Calu3 (cell line): ENCODE measurements at regions not wholly inside any gene's neighbourhood (a gene's known extent, or its start where the extent isn't known, plus 50 kb on each side); places are given as distances from the start of the nearest gene placed in this dataset.

Experiments
- BruUV-seq: library from RNA; stranded (reverse); fragments of 400-500 nt; replicated peaks from 2 replicates; lab custom pipeline; 2021; lab: Mats Ljungman, UMichigan
- CTCF ChIA-PET: fragments of 300-600 bp; sonication (Branson Sonifier 250); formaldehyde crosslinking; loops from one replicate; lab custom pipeline; 2022; ENCODE audit warnings: antibody characterized with exemption; lab: Charles Lee
- DNase-seq: peaks from one replicate; pipeline ENCODE4 v3.0.0; 2022
- H3K27ac Mint-ChIP-seq: one replicate; pipeline ENCODE4 v1.8.0; 2022; ENCODE audit warnings: mixed read lengths; ENCODE audit not compliant: unreplicated experiment
- H3K27me3 Mint-ChIP-seq: one replicate; pipeline ENCODE4 v1.8.0; 2022; ENCODE audit warnings: mixed read lengths; ENCODE audit not compliant: unreplicated experiment
- H3K36me3 Mint-ChIP-seq: one replicate; pipeline ENCODE4 v1.8.0; 2022; ENCODE audit warnings: mild to moderate bottlenecking, moderate library complexity, mixed read lengths; ENCODE audit not compliant: insufficient read depth, unreplicated experiment
- H3K4me1 Mint-ChIP-seq: one replicate; pipeline ENCODE4 v1.8.0; 2022; ENCODE audit warnings: mild to moderate bottlenecking, low read depth, mixed read lengths; ENCODE audit not compliant: unreplicated experiment
- H3K4me3 Mint-ChIP-seq: one replicate; pipeline ENCODE4 v1.8.0; 2022; ENCODE audit warnings: mild to moderate bottlenecking, low read depth, moderate library complexity, mixed read lengths; ENCODE audit not compliant: unreplicated experiment
- H3K9me3 Mint-ChIP-seq: one replicate; pipeline ENCODE4 v1.8.0; 2022; ENCODE audit warnings: low read depth, mixed read lengths; ENCODE audit not compliant: unreplicated experiment
- CTCF ChIP-seq: fragments of 200-600 bp; IDR thresholded peaks from one replicate; pipeline ENCODE4 v1.8.0; 2022; ENCODE audit warnings: antibody characterized with exemption; ENCODE audit not compliant: unreplicated experiment
- intact Hi-C: fragments of 100-400 bp; cut with micrococcal nuclease; formaldehyde crosslinking; loops from one replicate; pipeline ENCODE4 v1.10.0; 2022; ENCODE audit not compliant: unreplicated experiment

DNA sequence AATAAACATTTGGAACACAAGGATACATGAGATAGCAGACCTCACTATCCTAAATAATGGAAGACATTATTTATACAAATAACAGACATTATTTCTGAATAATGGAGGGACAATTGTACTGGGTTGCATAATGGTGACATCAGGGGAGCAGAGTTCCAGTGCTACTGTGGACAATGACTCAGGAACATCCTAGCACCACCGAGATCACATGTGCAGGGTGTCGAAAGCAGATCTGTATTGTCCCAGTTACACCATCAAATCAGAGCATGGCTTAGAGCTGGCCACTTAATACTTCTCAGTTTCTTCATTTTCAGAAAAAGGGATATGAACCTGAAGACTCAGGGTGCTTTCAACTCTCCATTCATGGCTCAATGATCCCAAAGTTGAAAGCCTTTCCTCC lies 249.1 kb upstream of the RBMS1 start:
- Mint-ChIP-seq H3K36me3 (no peaks in the 10 kb centered on the region), H3K4me3 (no peak overlapping the region), H3K27me3 (no peaks in the 10 kb centered on the region), H3K4me1 (peaks cover 27% of the 10 kb centered on the region), H3K27ac (no peak overlapping the region), H3K9me3 (peaks cover 4% of the 10 kb centered on the region)
- intact Hi-C loops = no loop called here
- DNase-seq = no peak
- no TSS peak for BruUV-seq
- TF ChIP-seq CTCF = no peak
- CTCF ChIA-PET = interaction anchor here (0.8 kb wide), 1 partner anchor 34 kb away, joined by 3 read pairs; no protein-coding TSS in a partner anchor

GRCh38 chr2:160747501-160748170 lies 254.0 kb upstream of the RBMS1 start:
- peak; percentile 21 for DNase-seq
- Mint-ChIP-seq H3K36me3 (no peaks in the 10 kb centered on the region), H3K4me3 (no peak overlapping the region), H3K9me3 (peaks cover 4% of the 10 kb centered on the region), H3K4me1 (peaks cover 68% of the 10 kb centered on the region), H3K27me3 (no peaks in the 10 kb centered on the region), H3K27ac (no peak overlapping the region)
- CTCF ChIA-PET = no interaction called here
- intact Hi-C loops = no loop called here
- TF ChIP-seq CTCF = no peak
- BruUV-seq = no TSS peak

- no peak for TF ChIP-seq CTCF
These were observed 257.4 kb upstream of the RBMS1 start for GRCh38 chr2:160751021-160751420.

GRCh38 chr2:160752475-160753330 lies 259.1 kb upstream of the RBMS1 start:
- peaks cover 4% of the 10 kb centered on the region for H3K9me3 Mint-ChIP-seq
- peak overlapping the region; percentile 22 for H3K4me3 Mint-ChIP-seq
- no TSS peak for BruUV-seq
- peak; percentile 70 for DNase-seq
- peak overlapping the region; percentile 82 for H3K27ac Mint-ChIP-seq
- H3K27me3 Mint-ChIP-seq = no peaks in the 10 kb centered on the region
- CTCF ChIA-PET = no interaction called here
- no peak for TF ChIP-seq CTCF
- intact Hi-C loops = loop anchor here (2.0 to 5.0 kb wide), 4 partner anchors 86 to 320 kb away; no protein-coding TSS in a partner anchor
- H3K36me3 Mint-ChIP-seq = no peaks in the 10 kb centered on the region
- H3K4me1 Mint-ChIP-seq = peaks cover 51% of the 10 kb centered on the region

More at GRCh38 chr2:160751021-160751420, 257.4 kb upstream of the RBMS1 start:
- no peaks in the 10 kb centered on the region for H3K27me3 Mint-ChIP-seq
- intact Hi-C loops = loop anchor here (5.0 kb wide), 2 partner anchors 104 to 166 kb away; no protein-coding TSS in a partner anchor
- DNase-seq = no peak
- H3K9me3 Mint-ChIP-seq = peaks cover 7% of the 10 kb centered on the region
- BruUV-seq = no TSS peak
- H3K4me1 Mint-ChIP-seq = peaks cover 66% of the 10 kb centered on the region
- CTCF ChIA-PET = interaction anchor here (1.0 kb wide), 1 partner anchor 322 kb away, joined by 4 read pairs; no protein-coding TSS in a partner anchor
- no peak overlapping the region for H3K27ac Mint-ChIP-seq
- H3K4me3 Mint-ChIP-seq = no peak overlapping the region
- no peaks in the 10 kb centered on the region for H3K36me3 Mint-ChIP-seq
